ENCODE measurements at regions not wholly inside any gene's neighbourhood (a gene's known extent, or its start where the extent isn't known, plus 50 kb on each side); places are given as distances from the start of the nearest gene placed in this dataset.

DNA sequence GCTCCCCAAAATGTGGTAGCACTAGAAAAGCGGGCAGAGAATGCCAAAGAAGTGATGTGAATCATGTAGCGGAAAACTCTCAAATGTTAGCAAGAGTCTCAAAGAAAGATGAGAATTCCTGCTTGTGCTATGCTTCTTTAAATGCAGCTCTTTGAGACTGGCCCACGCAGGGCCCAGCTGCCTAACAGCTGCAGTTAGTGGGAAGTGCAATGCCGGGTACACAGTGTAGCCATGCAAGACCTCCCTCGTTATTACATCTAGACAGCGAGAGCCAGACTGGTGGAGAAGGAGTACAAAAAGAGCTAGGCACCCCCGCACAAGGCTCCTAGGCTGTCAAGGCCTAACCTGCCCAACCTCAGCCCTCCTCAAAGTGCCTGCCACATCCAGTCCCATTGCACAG, 201.7 kb upstream of the PRDM1 start:
- H4K20me1 ChIP-seq (replicated peaks; ENCODE audit: insufficient read depth): no peaks in the 10 kb centered on the region
- no peak overlapping the region for H3K27ac Mint-ChIP-seq
- DNase-seq (ENCODE audit: low spot score) (no peak), ATAC-seq (no peak)
- no peak overlapping the region for H3K4me3 Mint-ChIP-seq
- H3K27me3 ChIP-seq (ENCODE audit: insufficient read depth): no peaks in the 10 kb centered on the region
- H3K27me3 Mint-ChIP-seq (ENCODE audit: insufficient read depth, low read depth, poor library complexity): peaks cover 3% of the 10 kb centered on the region
- H3K4me1 Mint-ChIP-seq: peaks cover 11% of the 10 kb centered on the region
- TF ChIP-seq EZH2 (IDR thresholded peaks at IDR 0.05; ENCODE audit: low read depth, unreplicated experiment): no peak
- TF ChIP-seq STAT1 (IDR thresholded peaks at IDR 0.05; ENCODE audit: unreplicated experiment): no peak
- no peak for TF ChIP-seq ZNF331 (CRISPR knock-in tag; IDR thresholded peaks at IDR 0.05; ENCODE audit: low read depth)
- no peak for TF ChIP-seq EZH2phosphoT487 (IDR thresholded peaks at IDR 0.05; ENCODE audit: unreplicated experiment)
- TF ChIP-seq, protein P1, sequence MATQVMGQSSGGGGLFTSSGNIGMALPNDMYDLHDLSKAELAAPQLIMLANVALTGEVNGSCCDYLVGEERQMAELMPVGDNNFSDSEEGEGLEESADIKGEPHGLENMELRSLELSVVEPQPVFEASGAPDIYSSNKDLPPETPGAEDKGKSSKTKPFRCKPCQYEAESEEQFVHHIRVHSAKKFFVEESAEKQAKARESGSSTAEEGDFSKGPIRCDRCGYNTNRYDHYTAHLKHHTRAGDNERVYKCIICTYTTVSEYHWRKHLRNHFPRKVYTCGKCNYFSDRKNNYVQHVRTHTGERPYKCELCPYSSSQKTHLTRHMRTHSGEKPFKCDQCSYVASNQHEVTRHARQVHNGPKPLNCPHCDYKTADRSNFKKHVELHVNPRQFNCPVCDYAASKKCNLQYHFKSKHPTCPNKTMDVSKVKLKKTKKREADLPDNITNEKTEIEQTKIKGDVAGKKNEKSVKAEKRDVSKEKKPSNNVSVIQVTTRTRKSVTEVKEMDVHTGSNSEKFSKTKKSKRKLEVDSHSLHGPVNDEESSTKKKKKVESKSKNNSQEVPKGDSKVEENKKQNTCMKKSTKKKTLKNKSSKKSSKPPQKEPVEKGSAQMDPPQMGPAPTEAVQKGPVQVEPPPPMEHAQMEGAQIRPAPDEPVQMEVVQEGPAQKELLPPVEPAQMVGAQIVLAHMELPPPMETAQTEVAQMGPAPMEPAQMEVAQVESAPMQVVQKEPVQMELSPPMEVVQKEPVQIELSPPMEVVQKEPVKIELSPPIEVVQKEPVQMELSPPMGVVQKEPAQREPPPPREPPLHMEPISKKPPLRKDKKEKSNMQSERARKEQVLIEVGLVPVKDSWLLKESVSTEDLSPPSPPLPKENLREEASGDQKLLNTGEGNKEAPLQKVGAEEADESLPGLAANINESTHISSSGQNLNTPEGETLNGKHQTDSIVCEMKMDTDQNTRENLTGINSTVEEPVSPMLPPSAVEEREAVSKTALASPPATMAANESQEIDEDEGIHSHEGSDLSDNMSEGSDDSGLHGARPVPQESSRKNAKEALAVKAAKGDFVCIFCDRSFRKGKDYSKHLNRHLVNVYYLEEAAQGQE (IDR thresholded peaks at IDR 0.05; ENCODE audit: unreplicated experiment): no peak
- TF ChIP-seq CREB1 (CRISPR knock-in tag; IDR thresholded peaks at IDR 0.05; ENCODE audit: low read depth): no peak
- TF ChIP-seq, protein P2, sequence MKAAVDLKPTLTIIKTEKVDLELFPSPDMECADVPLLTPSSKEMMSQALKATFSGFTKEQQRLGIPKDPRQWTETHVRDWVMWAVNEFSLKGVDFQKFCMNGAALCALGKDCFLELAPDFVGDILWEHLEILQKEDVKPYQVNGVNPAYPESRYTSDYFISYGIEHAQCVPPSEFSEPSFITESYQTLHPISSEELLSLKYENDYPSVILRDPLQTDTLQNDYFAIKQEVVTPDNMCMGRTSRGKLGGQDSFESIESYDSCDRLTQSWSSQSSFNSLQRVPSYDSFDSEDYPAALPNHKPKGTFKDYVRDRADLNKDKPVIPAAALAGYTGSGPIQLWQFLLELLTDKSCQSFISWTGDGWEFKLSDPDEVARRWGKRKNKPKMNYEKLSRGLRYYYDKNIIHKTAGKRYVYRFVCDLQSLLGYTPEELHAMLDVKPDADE (IDR thresholded peaks at IDR 0.05): no peak
- no peak for TF ChIP-seq POLR2AphosphoS5 (IDR thresholded peaks at IDR 0.05; ENCODE audit: low read depth)
- no peak for TF ChIP-seq NANOG (IDR thresholded peaks at IDR 0.05; ENCODE audit: borderline replicate concordance)
- TF ChIP-seq JUNB (IDR thresholded peaks at IDR 0.05; ENCODE audit: unreplicated experiment): no peak
- TF ChIP-seq ZNF114 (CRISPR knock-in tag; IDR thresholded peaks at IDR 0.05): no peak
- TF ChIP-seq, protein P3, sequence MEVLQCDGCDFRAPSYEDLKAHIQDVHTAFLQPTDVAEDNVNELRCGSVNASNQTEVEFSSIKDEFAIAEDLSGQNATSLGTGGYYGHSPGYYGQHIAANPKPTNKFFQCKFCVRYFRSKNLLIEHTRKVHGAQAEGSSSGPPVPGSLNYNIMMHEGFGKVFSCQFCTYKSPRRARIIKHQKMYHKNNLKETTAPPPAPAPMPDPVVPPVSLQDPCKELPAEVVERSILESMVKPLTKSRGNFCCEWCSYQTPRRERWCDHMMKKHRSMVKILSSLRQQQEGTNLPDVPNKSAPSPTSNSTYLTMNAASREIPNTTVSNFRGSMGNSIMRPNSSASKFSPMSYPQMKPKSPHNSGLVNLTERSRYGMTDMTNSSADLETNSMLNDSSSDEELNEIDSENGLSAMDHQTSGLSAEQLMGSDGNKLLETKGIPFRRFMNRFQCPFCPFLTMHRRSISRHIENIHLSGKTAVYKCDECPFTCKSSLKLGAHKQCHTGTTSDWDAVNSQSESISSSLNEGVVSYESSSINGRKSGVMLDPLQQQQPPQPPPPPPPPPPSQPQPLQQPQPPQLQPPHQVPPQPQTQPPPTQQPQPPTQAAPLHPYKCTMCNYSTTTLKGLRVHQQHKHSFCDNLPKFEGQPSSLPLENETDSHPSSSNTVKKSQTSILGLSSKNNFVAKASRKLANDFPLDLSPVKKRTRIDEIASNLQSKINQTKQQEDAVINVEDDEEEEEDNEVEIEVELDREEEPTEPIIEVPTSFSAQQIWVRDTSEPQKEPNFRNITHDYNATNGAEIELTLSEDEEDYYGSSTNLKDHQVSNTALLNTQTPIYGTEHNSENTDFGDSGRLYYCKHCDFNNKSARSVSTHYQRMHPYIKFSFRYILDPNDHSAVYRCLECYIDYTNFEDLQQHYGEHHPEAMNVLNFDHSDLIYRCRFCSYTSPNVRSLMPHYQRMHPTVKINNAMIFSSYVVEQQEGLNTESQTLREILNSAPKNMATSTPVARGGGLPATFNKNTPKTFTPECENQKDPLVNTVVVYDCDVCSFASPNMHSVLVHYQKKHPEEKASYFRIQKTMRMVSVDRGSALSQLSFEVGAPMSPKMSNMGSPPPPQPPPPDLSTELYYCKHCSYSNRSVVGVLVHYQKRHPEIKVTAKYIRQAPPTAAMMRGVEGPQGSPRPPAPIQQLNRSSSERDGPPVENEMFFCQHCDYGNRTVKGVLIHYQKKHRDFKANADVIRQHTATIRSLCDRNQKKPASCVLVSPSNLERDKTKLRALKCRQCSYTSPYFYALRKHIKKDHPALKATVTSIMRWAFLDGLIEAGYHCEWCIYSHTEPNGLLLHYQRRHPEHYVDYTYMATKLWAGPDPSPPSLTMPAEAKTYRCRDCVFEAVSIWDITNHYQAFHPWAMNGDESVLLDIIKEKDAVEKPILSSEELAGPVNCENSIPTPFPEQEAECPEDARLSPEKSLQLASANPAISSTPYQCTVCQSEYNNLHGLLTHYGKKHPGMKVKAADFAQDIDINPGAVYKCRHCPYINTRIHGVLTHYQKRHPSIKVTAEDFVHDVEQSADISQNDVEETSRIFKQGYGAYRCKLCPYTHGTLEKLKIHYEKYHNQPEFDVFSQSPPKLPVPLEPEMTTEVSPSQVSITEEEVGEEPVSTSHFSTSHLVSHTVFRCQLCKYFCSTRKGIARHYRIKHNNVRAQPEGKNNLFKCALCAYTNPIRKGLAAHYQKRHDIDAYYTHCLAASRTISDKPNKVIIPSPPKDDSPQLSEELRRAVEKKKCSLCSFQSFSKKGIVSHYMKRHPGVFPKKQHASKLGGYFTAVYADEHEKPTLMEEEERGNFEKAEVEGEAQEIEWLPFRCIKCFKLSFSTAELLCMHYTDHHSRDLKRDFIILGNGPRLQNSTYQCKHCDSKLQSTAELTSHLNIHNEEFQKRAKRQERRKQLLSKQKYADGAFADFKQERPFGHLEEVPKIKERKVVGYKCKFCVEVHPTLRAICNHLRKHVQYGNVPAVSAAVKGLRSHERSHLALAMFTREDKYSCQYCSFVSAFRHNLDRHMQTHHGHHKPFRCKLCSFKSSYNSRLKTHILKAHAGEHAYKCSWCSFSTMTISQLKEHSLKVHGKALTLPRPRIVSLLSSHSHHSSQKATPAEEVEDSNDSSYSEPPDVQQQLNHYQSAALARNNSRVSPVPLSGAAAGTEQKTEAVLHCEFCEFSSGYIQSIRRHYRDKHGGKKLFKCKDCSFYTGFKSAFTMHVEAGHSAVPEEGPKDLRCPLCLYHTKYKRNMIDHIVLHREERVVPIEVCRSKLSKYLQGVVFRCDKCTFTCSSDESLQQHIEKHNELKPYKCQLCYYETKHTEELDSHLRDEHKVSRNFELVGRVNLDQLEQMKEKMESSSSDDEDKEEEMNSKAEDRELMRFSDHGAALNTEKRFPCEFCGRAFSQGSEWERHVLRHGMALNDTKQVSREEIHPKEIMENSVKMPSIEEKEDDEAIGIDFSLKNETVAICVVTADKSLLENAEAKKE (CRISPR knock-in tag; IDR thresholded peaks at IDR 0.05): no peak
- no peak for TF ChIP-seq CTCF (conservative IDR thresholded peaks at IDR 0.05; ENCODE audit: low read depth in 2 of 2)
- peaks cover 12% of the 10 kb centered on the region for H3K9me2 ChIP-seq (ENCODE audit: insufficient read depth)
- H3K36me3 Mint-ChIP-seq (ENCODE audit: low read depth): no peaks in the 10 kb centered on the region
- H3K9me3 Mint-ChIP-seq: peaks cover 2% of the 10 kb centered on the region; the same call in 1 of the 3 replicates
- peaks cover 13% of the 10 kb centered on the region; the same call in 1 of the 2 replicates for H3K4me1 ChIP-seq (ENCODE audit: insufficient read depth)
- H3K27ac ChIP-seq (ENCODE audit: low read depth): no peak overlapping the region
- no peaks in the 10 kb centered on the region for H3K36me3 ChIP-seq (ENCODE audit: insufficient read depth)
- no peaks in the 10 kb centered on the region for H3F3A ChIP-seq (replicated peaks; ENCODE audit: low read depth)
- no peak overlapping the region for H3K4me2 ChIP-seq
- no peak overlapping the region for H3K4me3 ChIP-seq
- no peaks in the 10 kb centered on the region for H3K79me2 ChIP-seq (replicated peaks; ENCODE audit: insufficient read depth)
- no peak overlapping the region for H2AFZ ChIP-seq
